Activated naive CD4-positive, alpha-beta T cell treated with Interleukin-2 at 50 U/mL for 16 hours (primary cell): ENCODE measurements at regions not wholly inside any gene's neighbourhood (a gene's known extent, or its start where the extent isn't known, plus 50 kb on each side); places are given as distances from the start of the nearest gene placed in this dataset.
"Not testable (repeated sequence)": the region's sequence is repeated elsewhere in the genome, so short reads cannot be mapped to it uniquely, and the experiment has no call there.

Source experiments
- DNase-seq: peaks from one replicate; pipeline ENCODE4 v3.0.0-alpha.2; 2020

DNA sequence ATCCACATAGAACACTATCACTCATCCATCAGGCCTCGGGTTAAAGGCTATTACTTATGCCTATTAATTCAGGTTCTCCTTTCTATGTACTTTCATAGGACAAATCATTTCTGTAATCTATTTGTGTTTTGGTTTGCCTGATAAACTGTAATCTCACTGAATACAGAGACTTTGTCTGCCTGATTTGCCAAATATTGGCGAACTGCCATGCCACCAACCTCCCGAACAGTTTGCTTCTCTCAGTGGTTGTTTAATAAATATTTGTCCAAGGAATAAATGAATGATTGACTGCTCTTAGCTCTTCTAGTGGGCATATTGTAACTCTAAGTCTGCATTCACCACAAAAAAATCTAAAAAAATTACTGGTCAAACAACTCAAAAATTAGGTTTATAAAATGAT lies 170.1 kb upstream of the ZFP64 start:
- no peak for DNase-seq

DNA sequence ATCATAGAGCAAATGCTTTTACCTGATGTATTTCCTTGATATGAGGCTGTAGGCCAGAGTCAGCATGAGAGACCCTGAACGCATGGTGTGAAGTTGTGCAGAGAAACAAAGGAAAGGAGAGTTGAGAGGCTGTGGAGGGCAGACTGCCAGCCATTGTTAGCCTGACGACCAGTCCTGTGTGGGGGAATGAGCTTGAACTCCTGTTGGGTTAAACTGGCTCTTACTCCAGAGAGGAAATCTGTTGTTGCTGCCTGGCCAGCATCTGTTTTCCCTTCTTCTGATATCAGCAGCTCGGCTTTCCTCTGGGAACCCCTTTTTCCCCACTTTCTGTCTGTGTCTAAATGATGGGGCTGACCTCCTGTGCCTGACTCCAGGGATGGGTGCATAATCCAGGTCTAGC lies 158.2 kb upstream of the ZFP64 start:
- no peak for DNase-seq

DNA sequence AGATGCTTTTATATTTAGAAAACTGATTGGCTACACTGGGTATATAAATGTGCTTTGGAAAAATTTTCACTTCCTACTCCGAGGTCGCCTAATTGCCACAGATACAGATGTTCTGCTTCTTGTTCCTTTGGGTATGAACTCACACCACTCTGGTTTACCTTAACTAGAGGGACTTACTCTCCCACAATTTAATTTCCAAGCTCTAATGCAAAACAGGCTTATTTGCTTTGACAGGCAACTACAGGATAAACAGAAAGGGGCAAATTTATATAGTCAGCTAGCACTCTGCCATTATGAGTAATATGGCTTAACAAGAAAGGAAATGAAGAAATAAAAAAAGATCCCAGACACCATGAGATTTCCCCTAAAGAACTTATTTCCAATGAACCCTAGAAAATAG lies 156.9 kb upstream of the ZFP64 start:
- DNase-seq: no peak

DNA sequence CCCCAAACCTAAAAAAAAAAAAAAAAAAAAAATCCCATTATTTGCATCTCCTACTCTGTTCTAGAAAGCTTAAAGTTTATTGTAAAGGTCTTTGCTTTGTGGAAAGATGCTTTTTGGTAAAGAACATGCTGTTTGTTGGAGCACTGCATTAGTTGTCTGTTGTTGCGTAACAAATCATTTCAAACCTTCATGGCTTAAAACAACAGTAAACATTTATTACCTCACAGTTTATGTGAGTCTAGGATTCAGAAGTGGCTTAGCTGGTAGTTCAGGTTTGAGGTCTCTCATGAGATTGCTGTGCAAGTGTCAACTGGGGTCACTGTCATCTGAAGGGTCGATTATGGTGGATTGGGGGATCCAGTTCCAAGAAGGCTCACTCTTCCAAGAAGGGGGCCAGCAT lies 155.2 kb upstream of the ZFP64 start:
- DNase-seq: no peak

DNA sequence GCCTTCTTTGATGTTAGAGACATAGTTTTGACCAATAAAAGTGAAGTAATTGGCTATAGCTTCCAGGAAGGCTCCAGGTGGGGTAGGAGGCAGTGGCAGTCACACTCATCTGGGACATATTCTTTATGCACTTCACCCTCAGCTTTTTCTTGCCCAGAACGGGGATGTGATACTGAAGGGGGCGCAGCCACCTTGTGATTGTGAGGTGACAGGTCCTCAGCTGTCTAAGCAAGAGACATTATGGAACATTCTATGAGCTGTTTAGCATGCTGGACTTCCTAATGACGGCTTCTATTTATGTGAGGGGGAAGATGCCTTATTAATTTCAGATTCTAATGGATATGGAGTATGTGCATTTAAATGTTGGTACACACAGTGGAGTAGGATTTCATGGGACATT lies 151.3 kb upstream of the ZFP64 start:
- no peak for DNase-seq

DNA sequence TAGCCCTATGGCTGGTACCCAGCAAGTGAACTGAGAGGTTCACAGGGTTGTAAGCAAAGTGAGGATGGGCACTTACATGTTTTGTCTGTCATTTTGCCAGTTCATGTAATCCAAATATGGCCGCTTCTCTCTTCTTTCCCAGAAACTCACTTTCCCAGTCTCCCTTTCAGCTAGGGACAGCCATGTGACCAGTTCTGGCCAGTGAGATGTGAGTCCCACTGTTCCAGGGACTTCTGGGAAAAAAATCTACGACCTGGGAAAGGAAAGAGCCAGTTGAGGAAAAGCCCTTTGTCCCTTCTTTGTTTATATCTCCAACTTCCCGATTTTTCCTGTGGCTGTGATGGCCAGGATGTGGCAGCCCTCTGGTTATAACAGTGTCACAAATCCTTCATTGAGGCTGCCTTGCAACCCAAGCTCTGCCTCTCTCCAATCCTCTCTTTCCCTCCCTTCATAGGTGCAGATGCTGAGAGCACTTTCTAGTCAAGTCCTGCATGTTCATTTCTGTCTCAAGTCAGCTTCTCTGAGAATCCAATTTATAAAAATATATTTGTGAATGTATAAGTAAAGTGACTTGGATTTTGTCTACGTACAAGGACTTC lies 148.6 kb upstream of the ZFP64 start:
- DNase-seq: no peak

DNA sequence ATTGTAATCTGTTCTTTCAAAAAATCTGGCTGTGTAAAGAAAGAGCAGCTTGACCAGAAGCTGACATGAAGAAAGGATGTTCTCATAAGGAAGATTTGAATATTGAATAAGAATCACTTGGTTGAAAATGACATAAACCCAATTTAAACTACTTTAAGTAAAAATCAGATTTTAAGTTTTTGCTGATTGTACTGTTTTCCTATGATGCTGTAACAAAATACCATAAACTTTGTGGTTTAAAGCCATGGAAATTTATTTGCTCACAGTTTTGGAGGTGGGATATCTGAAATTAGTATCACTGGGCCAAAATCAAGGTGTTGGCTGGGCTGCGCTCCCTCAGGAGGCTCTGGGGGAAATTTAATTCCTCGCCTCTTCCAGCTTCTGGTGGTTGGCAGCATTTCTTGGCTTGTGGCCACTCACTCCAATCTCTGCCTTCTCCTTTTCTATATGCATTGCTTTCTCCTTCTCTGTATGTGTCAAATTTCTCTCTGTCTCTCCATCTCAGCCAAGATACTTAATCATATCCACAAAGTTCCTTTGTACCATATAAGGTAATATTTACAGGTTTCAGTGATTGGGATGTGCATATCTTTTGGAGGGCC lies 141.2 kb upstream of the ZFP64 start:
- no peak for DNase-seq

DNA sequence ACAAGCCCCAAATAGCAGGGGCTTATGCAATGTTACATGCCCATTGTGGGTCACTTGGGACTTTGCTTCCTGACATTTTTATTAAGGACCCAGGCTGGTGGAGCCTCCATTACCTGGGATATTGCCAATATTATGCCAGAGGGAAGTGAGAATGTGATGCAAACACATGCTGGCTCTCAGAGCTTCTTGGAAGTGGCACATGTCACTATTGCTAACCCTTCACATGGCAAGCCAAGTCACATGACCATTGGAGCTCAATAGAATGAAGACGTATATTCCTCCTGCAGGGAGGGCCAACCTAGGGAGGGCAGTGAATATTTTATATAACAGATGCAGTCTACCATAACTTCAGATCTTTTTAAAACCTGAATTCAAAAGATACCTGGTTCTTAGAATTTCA lies 140.7 kb upstream of the ZFP64 start:
- no peak for DNase-seq

DNA sequence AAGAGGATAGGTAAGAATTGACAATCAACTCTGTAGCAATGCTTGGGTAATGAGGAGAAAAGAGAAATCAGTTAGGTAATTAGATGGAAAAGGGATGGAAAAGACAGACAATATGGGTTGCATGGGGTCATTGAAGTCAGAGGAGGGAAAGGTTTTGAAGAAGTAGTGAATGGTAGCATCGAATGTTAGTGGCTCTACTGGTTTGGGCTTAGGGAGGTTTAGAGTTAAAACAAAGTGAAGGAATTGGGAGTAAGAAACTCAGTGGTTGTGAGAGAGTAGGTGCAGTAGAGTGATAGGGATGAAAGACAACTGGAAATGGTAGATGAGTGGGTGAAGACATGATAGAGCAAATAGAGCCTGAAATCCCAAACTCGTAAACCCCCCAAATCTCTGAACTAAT lies 140.1 kb upstream of the ZFP64 start:
- DNase-seq: no peak

DNA sequence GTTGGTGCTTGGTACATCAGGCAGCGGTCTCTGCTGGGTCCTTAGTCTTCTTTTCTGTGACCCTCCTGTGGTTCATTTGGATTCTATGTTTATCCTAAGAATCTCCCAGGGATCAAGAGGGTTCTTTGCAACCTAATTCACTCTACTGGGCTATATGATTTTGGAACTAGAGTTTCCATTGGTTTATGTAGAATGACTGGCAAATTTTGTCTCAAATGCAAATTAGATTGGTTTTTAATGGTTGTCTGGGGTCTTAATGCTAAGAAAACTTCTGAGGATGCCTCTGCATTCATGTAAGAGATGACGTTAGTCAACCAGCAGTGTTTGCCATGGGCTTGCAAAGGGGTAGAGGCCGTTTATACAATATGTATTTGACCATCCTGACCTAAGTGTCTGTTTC lies 129.8 kb upstream of the ZFP64 start:
- DNase-seq: no peak

DNA sequence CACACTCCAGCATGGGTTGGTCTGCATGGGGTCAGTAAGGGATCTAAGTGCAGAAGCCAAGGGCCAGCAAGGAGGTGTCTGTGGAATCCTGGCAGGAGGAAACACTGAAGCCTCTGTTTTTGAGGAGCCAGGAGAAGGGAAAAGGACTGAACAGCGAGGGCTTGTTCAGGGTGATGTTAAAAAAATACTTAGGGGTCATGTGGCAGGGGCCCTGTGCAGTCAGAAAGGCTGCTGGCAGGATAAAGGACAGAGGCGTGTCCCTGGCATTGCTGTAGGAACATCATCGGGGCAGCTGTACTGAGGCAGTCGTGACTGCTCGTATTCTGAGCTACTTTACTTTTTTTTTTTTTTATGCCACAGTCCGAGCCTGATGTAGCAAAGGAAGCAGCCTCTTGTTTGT lies 127.1 kb upstream of the ZFP64 start:
- no peak for DNase-seq

DNA sequence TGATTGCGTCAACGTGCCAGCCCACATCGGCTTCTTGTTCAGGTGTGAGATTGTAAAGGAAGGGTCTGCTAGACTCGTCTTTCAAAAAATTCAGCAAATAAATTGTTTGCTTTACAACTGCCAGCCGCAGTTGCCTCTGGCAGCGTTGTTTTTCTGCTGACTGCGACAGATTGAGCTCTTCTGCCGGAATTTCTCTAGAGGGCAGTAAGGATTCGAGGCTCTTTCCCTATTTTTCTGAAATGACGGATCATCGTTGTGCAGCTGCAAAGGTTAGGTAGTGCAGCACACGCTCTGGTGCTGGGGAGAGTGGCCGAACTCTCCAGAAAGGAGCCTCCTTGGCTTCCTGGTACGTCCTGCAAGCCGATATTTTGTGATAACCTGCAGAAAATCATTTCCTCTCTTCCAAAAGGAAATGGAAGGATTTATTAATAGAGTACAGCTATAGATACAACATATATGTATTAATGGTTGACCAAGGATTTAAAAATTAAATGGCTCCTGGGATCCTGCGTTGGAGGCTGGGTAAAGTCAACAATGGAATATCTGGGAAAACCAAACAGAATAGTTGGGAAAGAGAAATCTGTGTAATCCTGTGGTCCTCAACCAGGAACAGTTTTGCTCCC lies 121.9 kb upstream of the ZFP64 start:
- no peak for DNase-seq

DNA sequence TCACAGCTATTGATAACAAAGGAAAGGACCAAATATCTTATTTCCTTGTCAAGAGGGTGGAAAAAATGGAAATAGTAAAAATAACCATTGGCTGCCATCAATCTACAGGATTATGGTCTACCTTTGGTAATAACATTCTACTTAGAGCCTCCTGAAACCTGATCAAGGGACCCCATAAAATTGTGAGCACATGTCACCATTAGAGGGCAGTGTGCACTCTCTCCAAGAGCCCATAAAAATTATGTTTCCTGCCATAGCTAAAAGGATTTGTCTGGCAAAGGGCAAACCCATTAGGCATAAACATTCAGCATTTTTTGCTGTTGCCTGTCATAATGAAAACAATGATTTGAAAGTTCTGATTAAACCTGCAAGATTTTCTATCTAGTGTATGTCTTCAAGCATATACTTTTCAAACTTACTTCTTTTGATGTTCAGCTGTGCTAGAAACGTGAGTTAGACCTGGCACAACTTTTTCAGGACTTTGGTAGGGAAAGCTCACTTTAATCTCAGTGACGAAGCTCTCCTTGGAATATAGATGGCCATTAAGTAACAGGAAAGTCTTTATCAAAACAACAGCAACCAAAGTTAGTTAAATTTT lies 120.7 kb upstream of the ZFP64 start:
- DNase-seq: peak; percentile 43

DNA sequence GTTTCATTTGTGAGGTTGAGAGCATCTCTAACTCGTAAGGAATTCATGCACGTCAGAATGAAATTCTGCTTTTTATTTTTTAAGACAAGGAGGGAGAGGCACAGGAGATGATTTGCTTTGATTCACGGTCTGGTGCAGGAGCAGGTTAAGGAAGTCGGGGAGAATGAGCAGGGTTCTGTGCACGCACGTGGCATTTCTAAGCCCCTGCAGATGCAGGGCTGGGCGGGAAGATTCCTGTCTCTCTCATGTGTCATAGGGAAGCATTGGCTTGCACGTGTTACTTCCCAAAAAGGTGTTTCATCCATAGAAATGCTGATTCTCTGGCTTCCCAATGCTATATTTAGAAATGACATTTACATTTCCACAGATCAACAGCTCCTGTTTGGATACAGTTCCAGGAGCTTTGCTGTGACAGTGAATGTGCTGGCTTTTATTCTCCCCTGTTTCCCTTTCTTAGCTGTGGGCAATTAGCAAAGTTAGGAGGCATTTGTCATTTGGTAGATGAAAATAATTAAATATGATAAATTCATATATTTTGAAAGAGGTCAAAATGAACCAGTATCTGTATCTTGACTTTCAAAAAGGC lies 119.7 kb upstream of the ZFP64 start:
- no peak for DNase-seq

DNA sequence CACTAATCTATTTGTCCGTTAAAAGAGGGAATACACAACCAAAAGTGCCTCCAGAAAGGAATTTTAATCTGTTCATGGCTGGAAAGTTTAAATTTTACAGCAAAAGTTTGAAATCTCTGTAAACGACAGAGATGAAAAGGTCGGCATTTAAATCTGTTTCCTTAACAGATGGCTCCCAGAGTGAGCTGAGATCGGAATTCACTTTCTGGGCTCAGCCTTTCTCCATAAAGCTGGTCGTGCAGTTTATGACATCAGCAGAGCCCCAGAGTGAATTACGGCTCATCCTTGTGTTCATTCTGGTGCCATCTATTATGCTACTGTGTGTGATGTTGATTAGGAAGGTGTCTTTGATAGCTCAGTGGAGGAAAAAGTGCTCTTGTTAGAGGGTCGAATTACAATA lies 117.6 kb upstream of the ZFP64 start:
- DNase-seq: no peak

DNA sequence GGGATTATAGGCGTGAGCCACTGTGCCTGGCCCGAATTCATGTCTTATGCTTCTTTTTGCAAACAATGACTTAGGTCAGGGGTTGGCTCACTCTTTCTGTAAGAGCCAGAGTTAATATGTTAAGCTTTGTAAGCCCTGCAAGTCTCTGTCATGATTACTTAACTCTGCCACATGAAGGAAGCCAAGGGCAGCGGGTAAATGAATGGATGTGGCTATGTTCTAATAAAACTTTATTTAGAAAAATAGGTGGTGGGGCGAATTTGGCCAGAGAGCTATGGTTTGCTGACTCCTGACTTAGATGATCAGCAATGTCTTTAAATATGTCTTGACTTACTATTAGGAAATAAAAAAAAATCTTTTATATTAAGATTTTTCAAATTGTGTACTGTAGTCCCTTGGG lies 114.9 kb upstream of the ZFP64 start:
- DNase-seq: no peak

DNA sequence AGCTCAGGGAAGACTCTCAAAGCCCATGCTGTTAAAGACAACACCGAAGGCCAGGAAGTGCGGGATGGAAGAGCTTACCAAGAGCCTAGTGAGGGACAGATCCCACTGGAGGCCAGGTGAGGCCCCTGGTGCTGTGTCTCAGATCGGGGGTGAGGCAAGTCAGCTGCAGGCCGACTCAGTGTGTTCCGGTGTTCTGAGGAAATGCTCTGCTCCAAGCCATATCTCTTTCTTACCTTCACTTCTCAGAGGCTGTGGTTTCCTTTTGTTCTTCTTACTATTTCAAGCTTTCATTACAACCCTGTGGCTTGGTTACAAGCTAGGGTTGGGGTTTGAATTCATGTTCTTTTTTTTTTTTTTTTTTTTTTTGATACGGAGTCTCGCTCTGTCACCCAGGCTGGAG lies 114.3 kb upstream of the ZFP64 start:
- peak; percentile 6 for DNase-seq

DNA sequence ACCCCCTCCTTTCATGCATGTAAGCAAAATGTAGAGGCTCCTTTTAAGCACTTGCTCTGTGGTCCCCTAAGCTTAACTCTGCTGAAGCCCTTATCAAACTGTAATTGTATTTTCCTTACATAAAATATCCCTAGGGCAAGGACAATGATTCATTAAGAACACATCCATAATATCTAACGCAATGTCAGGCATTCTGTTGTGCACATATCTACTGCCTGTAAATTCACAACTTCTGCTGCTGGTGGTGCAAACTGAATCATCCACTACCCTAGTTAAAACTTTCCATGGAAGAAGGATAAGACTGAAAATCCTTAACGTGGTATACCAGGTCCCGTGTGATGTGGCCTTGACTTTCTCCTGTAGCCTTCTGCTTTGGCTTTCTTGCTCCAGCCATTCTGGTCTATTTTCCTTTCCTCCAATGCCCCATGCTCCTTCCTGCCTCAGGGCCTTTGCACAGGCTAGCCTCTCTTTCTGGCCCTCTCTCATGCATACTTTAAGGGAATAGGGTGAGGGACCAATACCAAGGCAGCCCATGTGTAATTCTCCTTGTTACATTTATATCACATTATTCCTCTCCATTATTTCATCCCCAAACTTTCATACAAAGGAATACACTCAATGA lies 113.6 kb upstream of the ZFP64 start:
- DNase-seq: no peak

DNA sequence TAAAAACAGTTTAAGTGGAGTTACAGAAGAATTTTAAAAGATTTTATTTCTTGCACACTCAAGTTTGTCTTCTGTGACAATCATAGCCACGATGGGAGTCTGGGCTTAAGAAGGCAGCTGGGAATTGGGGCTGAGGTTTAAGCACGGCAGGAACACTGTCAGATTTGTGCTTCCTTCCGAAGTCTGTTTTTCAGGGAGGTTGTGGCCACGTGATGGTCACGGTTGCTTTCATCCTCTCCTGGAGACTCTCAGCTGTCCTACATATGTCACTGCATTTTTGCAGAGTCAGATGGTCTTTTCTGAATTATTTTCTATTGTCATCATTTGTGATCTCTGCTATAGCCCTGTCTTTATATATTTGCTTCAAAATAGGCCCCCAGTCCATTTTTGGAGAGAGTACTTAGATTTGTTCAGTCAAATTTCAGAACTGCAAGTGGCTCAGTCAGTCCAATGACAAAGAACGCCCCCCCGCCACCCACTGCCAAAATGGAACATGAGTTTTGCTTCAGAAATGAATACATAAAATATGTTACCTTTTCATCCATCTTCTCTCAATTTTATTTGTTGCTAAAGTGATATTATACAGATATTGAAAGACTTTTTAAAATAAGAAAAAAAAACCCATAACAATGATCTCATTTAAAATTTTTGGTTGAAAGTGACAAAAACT lies 111.8 kb upstream of the ZFP64 start:
- peak; percentile 30 for DNase-seq

DNA sequence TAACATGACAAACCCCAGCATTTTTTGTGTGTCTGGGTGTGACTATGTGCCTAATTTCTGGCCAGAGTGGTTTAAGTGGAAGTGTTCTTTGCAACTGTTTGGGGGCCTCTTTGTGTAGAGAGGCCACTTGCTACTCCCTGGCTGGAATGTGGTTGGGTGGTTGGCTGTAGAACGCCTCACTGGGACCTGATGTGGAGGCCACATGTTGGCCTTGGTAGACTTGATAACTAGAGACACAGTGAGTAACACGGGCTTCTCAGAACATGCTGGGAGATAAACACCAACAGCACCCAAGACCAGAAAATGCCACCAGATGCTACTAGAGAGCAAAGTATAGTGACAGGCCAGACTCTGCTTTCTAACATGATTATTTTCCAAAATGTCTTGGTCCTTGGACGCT lies 111.2 kb upstream of the ZFP64 start:
- no peak for DNase-seq

DNA sequence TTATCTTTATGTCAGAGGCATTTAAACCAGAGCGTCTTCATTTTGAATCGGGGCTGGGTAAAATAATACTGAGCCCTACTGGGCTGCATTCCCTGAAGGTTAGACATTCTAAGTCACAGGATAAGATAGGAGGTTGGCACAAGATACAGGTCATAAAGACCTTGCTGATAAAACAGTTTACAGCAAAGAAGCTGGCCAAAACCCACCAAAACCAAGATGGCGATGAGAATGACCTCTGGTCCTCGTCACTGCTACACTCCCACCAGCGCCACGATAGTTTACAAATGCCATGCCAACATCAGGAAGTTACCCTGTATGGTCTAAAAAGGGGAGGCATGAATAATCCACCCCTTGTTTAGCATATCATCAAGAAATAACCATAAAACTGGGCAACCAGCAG lies 110.5 kb upstream of the ZFP64 start:
- not testable (repeated sequence) for DNase-seq

DNA sequence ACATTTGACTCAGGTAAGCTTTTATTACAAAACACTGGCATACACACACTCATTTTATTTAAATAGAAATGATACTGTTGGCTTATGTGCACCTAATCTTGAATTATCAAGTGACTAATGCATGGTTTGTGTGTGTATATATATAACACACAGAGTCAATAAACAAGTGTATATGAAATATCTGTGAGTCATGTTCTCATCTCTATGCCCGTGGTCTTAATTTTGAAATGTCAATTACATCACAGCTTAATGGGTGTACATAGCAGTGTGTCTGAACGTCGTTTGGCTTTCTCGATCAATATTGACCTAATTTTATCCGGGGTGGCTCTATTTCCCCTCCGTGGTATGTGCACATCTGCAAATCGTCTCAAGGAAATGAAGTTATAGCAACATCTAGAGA lies 104.0 kb upstream of the ZFP64 start:
- no peak for DNase-seq

DNA sequence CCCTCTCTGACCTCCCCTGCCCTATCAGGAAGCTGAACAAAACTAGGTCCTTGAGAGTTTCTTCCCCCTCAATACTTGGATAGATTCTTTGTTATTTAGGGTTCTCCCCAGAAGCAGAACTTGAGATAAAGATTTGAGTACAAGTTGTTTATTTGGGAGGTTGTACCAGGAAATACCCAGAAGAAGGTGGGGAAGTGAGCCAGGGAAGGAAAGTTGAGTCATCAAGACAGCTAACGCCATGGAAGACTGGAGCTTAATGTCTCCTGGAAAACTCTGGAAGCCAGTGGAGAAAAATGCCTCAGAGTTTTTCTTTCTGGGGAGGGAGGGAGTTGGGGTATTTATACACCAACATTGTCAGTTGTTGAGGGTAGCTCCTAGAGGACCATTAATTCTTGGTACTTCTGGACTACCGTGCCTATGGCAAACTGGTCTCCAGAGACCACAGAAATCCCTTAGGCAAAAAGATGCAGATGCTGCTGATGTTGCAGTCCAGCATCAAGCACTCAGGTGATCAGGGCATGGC lies 102.6 kb upstream of the ZFP64 start:
- DNase-seq: no peak
